LNCaP clone FGC (cell line): ENCODE measurements at regions not wholly inside any gene's neighbourhood (a gene's known extent, or its start where the extent isn't known, plus 50 kb on each side); places are given as distances from the start of the nearest gene placed in this dataset.
"Not testable (repeated sequence)": the region's sequence is repeated elsewhere in the genome, so short reads cannot be mapped to it uniquely, and the experiment has no call there.

Experiments
- DNase-seq: peaks from one replicate; pipeline ENCODE4 v3.0.0-alpha.2; 2011; ENCODE audit warnings: low read depth
- H3K4me3 ChIP-seq: 2 replicates; pipeline ENCODE4 v1.5.1; 2011; ENCODE audit warnings: mild to moderate bottlenecking, low read depth, low read length, control low read depth
- TF ChIP-seq, protein P1 (sequence below): IDR thresholded peaks from 2 replicates; pipeline ENCODE4 v1.5.1; 2012; ENCODE audit warnings: mild to moderate bottlenecking; ENCODE audit not compliant: control insufficient read depth, insufficient read depth; ENCODE audit errors: extremely low read depth

DNA sequence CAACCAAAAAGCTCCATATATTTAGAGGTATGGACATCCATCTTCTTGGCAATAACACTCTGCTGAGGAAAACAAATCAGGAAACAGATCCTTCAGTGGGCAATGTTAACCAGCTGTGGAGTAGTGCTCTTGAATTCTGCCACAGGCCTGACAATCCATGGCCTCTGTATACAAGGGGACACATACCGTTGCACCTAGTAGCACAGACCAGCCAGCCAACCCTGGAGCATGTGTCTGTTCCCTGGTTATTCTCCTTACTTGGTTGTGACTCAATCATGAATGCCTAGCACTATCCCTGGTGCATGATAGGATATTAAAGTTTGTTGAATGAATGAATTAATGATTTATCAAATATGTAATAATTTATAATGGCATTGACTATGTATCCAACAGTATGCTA, 261.4 kb upstream of the MGAT5 start:
- DNase-seq = no peak
- no peak overlapping the region for H3K4me3 ChIP-seq
- TF ChIP-seq, protein P1, sequence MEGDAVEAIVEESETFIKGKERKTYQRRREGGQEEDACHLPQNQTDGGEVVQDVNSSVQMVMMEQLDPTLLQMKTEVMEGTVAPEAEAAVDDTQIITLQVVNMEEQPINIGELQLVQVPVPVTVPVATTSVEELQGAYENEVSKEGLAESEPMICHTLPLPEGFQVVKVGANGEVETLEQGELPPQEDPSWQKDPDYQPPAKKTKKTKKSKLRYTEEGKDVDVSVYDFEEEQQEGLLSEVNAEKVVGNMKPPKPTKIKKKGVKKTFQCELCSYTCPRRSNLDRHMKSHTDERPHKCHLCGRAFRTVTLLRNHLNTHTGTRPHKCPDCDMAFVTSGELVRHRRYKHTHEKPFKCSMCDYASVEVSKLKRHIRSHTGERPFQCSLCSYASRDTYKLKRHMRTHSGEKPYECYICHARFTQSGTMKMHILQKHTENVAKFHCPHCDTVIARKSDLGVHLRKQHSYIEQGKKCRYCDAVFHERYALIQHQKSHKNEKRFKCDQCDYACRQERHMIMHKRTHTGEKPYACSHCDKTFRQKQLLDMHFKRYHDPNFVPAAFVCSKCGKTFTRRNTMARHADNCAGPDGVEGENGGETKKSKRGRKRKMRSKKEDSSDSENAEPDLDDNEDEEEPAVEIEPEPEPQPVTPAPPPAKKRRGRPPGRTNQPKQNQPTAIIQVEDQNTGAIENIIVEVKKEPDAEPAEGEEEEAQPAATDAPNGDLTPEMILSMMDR = no peak

DNA sequence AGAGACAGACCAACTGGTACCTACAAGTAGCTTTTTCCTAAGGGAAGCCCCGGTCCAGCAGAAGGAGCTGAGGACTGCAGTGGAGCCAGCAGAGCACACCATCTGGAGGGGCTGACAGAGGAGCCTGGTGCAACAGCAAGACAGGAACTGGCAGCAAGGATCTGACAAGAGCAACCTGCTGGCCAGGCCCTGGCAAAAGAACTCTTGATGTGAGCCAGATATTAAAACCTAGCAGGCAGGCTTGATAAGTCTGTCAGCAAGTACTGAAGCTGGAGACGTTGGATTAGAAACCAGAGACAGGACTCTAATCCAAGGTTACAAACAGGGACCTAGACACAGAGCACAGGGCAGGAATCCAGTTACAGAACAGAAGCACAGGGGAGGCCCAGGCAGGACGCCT, 260.7 kb upstream of the MGAT5 start:
- no peak overlapping the region for H3K4me3 ChIP-seq
- TF ChIP-seq, protein P1 = no peak
- DNase-seq = peak; percentile 57

DNA sequence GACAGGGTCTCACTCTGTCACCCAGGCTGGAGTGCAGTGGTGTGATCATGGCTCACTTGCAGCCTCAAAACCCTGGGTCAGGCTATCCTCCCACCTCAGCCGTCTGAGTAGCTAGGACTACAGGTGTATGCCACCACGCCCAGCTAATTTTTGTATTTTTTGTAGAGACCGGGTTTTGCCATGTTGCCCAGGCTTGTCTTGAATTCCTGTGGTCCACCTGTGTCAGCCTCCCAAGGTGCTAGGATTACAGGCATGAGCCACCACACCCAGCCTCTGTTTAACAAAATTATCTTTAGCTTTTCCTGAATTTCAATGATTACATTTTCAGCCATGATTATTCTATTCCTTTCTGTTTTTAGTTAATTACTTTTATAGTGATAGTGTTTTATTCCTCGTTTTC, 255.1 kb upstream of the MGAT5 start:
- DNase-seq, H3K4me3 ChIP-seq: not testable (repeated sequence)

DNA sequence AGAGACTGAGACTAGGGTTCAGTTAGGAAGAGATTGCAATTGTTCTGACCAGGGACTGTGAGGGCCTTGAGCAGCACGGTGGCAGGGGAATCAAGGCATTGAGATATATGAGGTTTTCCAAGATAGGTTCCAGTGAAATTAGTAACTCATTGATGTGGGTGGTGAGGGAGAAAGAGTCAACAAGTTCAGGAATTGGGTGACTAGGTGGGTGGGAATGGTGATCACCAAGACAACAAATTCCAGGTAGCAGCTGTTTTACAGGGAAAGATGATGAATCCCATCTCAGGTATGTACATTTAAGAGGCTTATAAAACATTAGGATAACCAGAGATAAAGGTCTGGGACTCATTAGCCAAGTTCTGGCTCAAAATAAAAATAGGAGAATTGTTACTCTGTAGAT, 251.5 kb upstream of the MGAT5 start:
- no peak overlapping the region for H3K4me3 ChIP-seq
- TF ChIP-seq, protein P1 = no peak
- no peak for DNase-seq

DNA sequence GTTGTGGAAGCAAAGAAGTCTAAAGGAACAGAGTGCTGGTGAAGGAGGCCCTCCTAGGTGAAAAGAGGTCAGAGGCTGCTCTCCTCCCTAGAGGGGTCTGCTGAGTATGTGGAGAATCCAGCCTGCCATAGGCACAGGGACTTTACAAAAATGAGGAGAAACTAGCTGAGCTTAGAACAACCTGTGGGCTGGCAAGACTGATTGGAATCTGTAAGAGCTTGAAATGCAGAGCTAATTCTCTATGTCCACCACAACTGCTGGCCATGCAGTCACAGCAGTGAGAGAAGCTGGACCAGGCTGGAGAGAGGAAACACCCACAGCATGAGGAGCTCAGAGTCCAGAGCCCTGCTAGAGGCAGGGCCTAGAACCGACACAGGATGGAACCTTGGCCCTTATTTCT, 251.0 kb upstream of the MGAT5 start:
- TF ChIP-seq, protein P1 = no peak
- H3K4me3 ChIP-seq = no peak overlapping the region
- no peak for DNase-seq

DNA sequence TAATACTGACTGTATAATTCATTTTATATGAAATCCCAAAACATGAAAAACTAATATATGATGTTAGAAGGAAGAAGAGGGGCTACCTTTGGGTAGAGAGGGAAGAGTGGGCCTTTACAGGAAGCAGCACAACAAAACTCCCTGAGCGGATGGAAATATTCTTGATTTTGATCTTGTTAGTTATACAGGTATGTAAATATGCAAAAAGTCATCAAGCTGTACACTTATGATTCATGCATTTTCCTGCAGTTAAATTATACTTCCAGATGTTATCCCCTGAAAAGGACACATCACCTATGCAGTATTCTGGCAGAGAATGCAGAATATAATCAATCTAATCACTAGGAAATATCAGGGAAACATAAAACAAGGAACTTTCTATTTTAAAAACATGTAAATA, 249.4 kb upstream of the MGAT5 start:
- TF ChIP-seq, protein P1 = no peak
- no peak for DNase-seq
- H3K4me3 ChIP-seq = no peak overlapping the region

DNA sequence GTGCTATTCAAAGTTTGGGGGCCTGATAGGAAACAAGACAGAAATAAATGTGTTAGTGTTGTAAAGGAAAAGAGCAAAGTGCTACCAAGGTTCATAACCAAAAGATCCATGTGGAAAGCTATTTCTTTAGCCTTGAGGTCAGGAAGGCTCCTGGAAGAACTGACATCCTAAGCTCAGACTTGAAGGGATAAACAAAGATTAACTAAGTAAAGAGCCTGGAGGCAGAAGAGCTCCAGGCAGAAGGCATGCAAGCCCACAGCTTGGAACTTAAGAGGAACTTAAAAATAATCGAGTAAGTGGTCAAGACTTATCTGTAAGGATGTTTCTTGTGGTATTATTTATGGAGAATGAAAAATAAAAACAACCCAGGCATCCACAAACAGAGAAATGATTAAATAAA, 245.0 kb upstream of the MGAT5 start:
- DNase-seq = no peak
- H3K4me3 ChIP-seq = no peak overlapping the region
- TF ChIP-seq, protein P1 = no peak

DNA sequence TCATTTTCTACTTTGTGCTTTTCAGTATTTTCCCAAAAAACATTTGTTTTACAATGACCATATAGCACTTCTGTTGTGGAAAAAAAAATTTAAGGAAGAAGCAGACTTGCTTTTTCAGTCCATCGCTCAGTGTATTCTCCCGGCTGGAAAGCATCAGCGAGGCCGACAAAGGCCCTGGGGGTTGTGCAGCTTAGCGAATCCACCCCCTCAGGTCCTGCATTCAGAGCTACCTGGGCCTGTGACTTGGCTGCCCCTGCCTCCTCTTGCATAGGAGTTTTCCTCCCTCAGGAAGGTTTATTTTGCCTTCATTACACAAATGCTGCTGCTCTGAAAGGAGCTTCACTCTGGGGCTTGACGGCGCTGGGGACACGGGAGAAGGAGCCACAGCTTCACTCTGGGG, 244.4 kb upstream of the MGAT5 start:
- DNase-seq = no peak
- TF ChIP-seq, protein P1 = no peak
- H3K4me3 ChIP-seq = no peak overlapping the region

DNA sequence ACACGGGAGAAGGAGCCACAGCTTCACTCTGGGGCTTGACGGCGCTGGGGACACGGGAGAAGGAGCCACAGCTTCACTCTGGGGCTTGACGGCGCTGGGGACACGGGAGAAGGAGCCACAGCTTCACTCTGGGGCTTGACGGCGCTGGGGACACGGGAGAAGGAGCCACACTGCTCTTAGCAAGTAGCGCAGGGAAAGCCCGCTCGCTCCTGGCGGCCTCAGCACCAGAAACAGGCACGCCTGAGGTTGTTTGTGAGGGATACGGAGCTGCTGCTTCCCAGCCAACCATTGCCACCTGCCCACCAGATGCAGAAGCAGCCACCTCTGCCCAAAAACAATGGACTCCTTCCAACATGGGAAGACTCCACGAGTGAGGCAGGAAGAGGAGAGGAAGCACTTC, 244.0 kb upstream of the MGAT5 start:
- DNase-seq, H3K4me3 ChIP-seq: not testable (repeated sequence)
